OCI-LY7 (cell line): ENCODE measurements at regions not wholly inside any gene's neighbourhood (a gene's known extent, or its start where the extent isn't known, plus 50 kb on each side); places are given as distances from the start of the nearest gene placed in this dataset.

Experiments used
- BruUV-seq: library from RNA; stranded (reverse); fragments of 400-500 nt; replicated peaks from 2 replicates; lab custom pipeline; 2021; lab: Mats Ljungman, UMichigan
- CTCF ChIA-PET: fragments of 300-600 bp; sonication (Branson Sonifier 250); formaldehyde crosslinking; loops from one replicate; lab custom pipeline; 2022; ENCODE audit warnings: antibody characterized with exemption; ENCODE audit not compliant: unreplicated experiment; lab: Charles Lee
- POLR2A ChIA-PET: fragments of 300-600 bp; sonication (Branson Sonifier 250); formaldehyde crosslinking; loops from one replicate; lab custom pipeline; 2022; ENCODE audit warnings: antibody characterized with exemption; lab: Charles Lee
- DNase-seq: peaks from one replicate; pipeline ENCODE4 v3.0.0-alpha.2; 2015; ENCODE audit warnings: low spot score
- H2AFZ ChIP-seq: fragments of 200-600 bp; sonication (generic), shearing (Covaris generic); 2 replicates; pipeline ENCODE4 v1.6.1; 2014; ENCODE audit warnings: mild to moderate bottlenecking, antibody characterized with exemption, low read length, moderate library complexity
- H3K27ac ChIP-seq: fragments of 200-600 bp; sonication (generic); 2 replicates; pipeline ENCODE4 v1.5.1; 2014; ENCODE audit warnings: mixed run types, low read depth, mild to moderate bottlenecking, moderate library complexity, low read length, inconsistent platforms; ENCODE audit not compliant: poor library complexity, severe bottlenecking
- H3K36me3 ChIP-seq: fragments of 200-600 bp; sonication (generic); 2 replicates; pipeline ENCODE4 v1.6.1; 2014; ENCODE audit warnings: mild to moderate bottlenecking, antibody characterized with exemption, low read length, moderate library complexity, mixed read lengths; ENCODE audit not compliant: insufficient read depth
- H3K4me1 ChIP-seq: fragments of 200-600 bp; sonication (generic); 2 replicates; pipeline ENCODE4 v1.5.1; 2014; ENCODE audit warnings: mild to moderate bottlenecking, low read length; ENCODE audit not compliant: insufficient read depth, poor library complexity, severe bottlenecking
- H3K4me2 ChIP-seq: fragments of 200-600 bp; sonication (generic); 2 replicates; pipeline ENCODE4 v1.6.1; 2014; ENCODE audit warnings: mild to moderate bottlenecking, low read length
- H3K4me3 ChIP-seq: fragments of 200-600 bp; sonication (generic); 2 replicates; pipeline ENCODE4 v1.5.1; 2014; ENCODE audit warnings: mild to moderate bottlenecking, low read depth, low read length; ENCODE audit not compliant: poor library complexity, severe bottlenecking
- H3K79me2 ChIP-seq: fragments of 200-600 bp; sonication (generic); 2 replicates; pipeline ENCODE4 v1.6.1; 2016; ENCODE audit warnings: low read depth, mild to moderate bottlenecking, low read length, moderate library complexity, mixed read lengths; ENCODE audit not compliant: insufficient read depth
- H3K9me2 ChIP-seq: fragments of 200-600 bp; sonication (generic); 2 replicates; pipeline ENCODE4 v1.6.1; 2016; ENCODE audit warnings: mild to moderate bottlenecking, low read length, mixed read lengths; ENCODE audit not compliant: insufficient read depth
- H3K9me3 ChIP-seq: fragments of 200-600 bp; sonication (generic); 2 replicates; pipeline ENCODE4 v1.6.1; 2014; ENCODE audit warnings: mild to moderate bottlenecking, mixed run types, low read length, mixed read lengths
- H4K20me1 ChIP-seq: fragments of 200-600 bp; sonication (generic); 2 replicates; pipeline ENCODE4 v1.6.1; 2014; ENCODE audit warnings: mild to moderate bottlenecking, antibody characterized with exemption, low read length, moderate library complexity, mixed read lengths; ENCODE audit not compliant: insufficient read depth
- EZH2phosphoT487 ChIP-seq: fragments of 200-600 bp; sonication (generic); IDR thresholded peaks from 2 replicates; pipeline ENCODE4 v1.6.1; 2018; ENCODE audit warnings: low read depth, borderline replicate concordance, mild to moderate bottlenecking, mixed run types, antibody characterized with exemption, low read length, moderate library complexity, mixed read lengths
- intact Hi-C: fragments of 100-400 bp; cut with micrococcal nuclease; formaldehyde crosslinking; loops from one replicate; pipeline ENCODE4 v1.10.0; 2022; ENCODE audit not compliant: unreplicated experiment
- TF ChIP-seq, protein P1 (sequence below): fragments of 200-600 bp; sonication (generic); conservative IDR thresholded peaks from 2 replicates; pipeline ENCODE4 v1.5.1; 2014; ENCODE audit warnings: mild to moderate bottlenecking, antibody characterized with exemption, low read length, moderate library complexity, mixed read lengths

DNA sequence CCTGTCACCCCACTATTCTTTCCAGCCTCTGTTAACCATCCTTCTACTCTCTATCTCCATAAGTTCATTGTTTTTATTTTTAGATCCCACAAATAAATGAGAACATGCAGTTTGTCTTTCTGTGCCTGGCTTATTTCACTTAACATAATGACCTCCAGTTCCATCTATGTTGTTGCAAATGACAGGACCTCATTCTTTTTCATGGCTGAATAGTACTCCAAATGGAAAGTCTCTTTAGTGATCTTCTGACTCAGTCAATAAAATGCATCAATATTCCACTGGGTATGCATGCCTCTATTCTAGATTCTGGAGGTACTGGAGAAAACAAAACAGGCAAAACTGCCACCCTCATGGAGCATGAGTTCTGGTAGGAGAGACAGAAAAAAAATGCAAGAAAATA lies 459.0 kb downstream of the XYLT1 start:
- no peak for DNase-seq
- H3K79me2 ChIP-seq = no peaks in the 10 kb centered on the region
- H4K20me1 ChIP-seq = no peaks in the 10 kb centered on the region
- H3K9me2 ChIP-seq = no peaks in the 10 kb centered on the region
- no peak overlapping the region for H3K4me2 ChIP-seq
- no peaks in the 10 kb centered on the region for H3K9me3 ChIP-seq
- H3K27ac ChIP-seq = no peak overlapping the region
- ChIA-PET POLR2A (interaction anchor here (0.9 kb wide), 1 partner anchor 13 kb away, joined by 3 read pairs; no protein-coding TSS in a partner anchor), CTCF (no interaction called here)
- no TSS peak for BruUV-seq
- no peaks in the 10 kb centered on the region for H3K36me3 ChIP-seq
- H3K4me3 ChIP-seq = no peak overlapping the region
- intact Hi-C loops = no loop called here
- no peaks in the 10 kb centered on the region for H3K4me1 ChIP-seq
- TF ChIP-seq EZH2phosphoT487 = no peak
- TF ChIP-seq, protein P1, sequence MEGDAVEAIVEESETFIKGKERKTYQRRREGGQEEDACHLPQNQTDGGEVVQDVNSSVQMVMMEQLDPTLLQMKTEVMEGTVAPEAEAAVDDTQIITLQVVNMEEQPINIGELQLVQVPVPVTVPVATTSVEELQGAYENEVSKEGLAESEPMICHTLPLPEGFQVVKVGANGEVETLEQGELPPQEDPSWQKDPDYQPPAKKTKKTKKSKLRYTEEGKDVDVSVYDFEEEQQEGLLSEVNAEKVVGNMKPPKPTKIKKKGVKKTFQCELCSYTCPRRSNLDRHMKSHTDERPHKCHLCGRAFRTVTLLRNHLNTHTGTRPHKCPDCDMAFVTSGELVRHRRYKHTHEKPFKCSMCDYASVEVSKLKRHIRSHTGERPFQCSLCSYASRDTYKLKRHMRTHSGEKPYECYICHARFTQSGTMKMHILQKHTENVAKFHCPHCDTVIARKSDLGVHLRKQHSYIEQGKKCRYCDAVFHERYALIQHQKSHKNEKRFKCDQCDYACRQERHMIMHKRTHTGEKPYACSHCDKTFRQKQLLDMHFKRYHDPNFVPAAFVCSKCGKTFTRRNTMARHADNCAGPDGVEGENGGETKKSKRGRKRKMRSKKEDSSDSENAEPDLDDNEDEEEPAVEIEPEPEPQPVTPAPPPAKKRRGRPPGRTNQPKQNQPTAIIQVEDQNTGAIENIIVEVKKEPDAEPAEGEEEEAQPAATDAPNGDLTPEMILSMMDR = no peak
- H2AFZ ChIP-seq = no peak overlapping the region

DNA sequence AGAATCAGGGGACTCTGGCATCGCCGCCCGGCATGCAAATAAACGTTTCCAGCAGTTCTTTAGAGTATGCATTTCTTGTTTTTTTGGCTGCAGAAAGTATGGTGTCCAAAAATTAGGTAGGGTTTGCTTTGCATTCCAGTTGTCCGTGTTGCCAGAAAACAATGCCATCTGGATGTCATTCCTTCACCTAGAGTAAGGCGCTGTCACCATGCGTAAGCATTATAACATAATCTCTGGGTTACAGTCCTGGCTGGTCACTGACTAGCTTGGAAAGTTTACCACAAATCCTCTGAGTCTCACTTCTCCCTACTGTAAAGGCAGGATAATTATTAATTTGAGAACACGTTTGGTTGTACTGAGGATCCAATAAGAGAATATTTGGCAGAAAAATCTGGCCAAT lies 457.7 kb downstream of the XYLT1 start:
- POLR2A ChIA-PET = interaction anchor here (1.0 kb wide), 1 partner anchor 11 kb away, joined by 3 read pairs; no protein-coding TSS in a partner anchor
- Histone ChIP-seq H3K4me1 (no peaks in the 10 kb centered on the region), H3K9me2 (no peaks in the 10 kb centered on the region), H3K4me2 (no peak overlapping the region), H3K27ac (no peak overlapping the region), H3K79me2 (no peaks in the 10 kb centered on the region), H3K9me3 (no peaks in the 10 kb centered on the region), H3K36me3 (no peaks in the 10 kb centered on the region), H4K20me1 (no peaks in the 10 kb centered on the region), H3K4me3 (no peak overlapping the region), H2AFZ (no peak overlapping the region)
- no TSS peak for BruUV-seq
- CTCF ChIA-PET = no interaction called here
- no peak for DNase-seq
- intact Hi-C loops = no loop called here
- TF ChIP-seq, protein P1 = no peak
- TF ChIP-seq EZH2phosphoT487 = no peak

DNA sequence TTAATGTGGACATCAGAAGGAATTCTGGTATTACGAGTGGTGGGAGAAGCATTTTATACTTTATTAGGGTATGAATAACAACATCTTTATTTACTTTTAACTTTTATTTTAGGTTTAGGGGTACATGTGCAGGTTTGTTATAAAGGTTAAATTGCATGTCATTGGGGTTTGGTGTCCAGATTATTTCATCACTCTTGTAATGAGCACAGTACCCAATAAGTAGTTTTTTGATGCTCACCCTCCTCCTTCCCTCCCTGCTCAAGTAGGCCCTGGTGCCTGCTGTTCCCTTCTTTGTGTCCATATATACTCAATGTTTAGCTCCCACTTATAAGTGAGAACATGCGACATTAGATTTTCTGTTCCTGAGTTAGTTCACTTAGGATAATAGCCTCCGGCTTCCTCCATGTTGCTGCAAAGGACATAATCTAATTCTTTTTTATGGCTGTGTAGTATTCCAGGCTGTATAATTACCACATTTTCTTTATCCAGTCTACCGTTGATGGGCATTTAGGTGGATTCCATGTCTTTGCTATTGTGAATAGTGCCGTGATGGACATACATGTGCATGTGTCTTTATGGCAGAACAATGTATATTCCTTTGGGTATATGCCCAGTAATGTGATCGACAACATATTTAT lies 456.2 kb downstream of the XYLT1 start:
- no peak for DNase-seq
- TF ChIP-seq, protein P1 = no peak
- no peak for TF ChIP-seq EZH2phosphoT487
- Histone ChIP-seq H3K27ac (no peak overlapping the region), H2AFZ (no peak overlapping the region), H3K36me3 (no peaks in the 10 kb centered on the region), H3K4me3 (no peak overlapping the region), H3K4me1 (no peaks in the 10 kb centered on the region), H3K4me2 (no peak overlapping the region), H3K79me2 (no peaks in the 10 kb centered on the region), H4K20me1 (no peaks in the 10 kb centered on the region), H3K9me2 (no peaks in the 10 kb centered on the region), H3K9me3 (no peaks in the 10 kb centered on the region)
- ChIA-PET CTCF (interaction anchor here (0.6 kb wide), 1 partner anchor 20 kb away, joined by 8 read pairs; no protein-coding TSS in a partner anchor), POLR2A (interaction anchor here (0.6 to 0.7 kb wide), 2 partner anchors 147 to 361 kb away, joined by 3 to 5 read pairs; no protein-coding TSS in a partner anchor)
- intact Hi-C loops = no loop called here
- no TSS peak for BruUV-seq
